Breast epithelium (tissue), 4 donors: ENCODE measurements at regions not wholly inside any gene's neighbourhood (a gene's known extent, or its start where the extent isn't known, plus 50 kb on each side); places are given as distances from the start of the nearest gene placed in this dataset.

Source experiments
- DNase-seq, 2 donors: peaks; one replicate each; pipeline ENCODE4 v3.0.0-alpha.2; 2019; ENCODE audit warnings: low spot score in 2 of 2
- H3K27ac ChIP-seq, 2 donors: fragments of 200-600 bp; sonication (generic) in 1 of 2; one replicate each; pipeline ENCODE4 v1.5.1; 2016 to 2019; ENCODE audit warnings: mild to moderate bottlenecking in 1 of 2
- H3K27me3 ChIP-seq, 2 donors: fragments of 200-600 bp; sonication (generic) in 1 of 2; one replicate each; pipeline versions ENCODE4 v1.5.1 to v1.6.0; 2017 to 2019; ENCODE audit warnings: control low read depth in 1 of 2, mild to moderate bottlenecking in 1 of 2
- H3K36me3 ChIP-seq: fragments of 200-600 bp; one replicate; pipeline ENCODE4 v1.5.1; 2019
- H3K4me1 ChIP-seq, 2 donors: fragments of 200-600 bp; sonication (generic); one replicate each; pipeline ENCODE4 v1.5.1; 2016 to 2019; ENCODE audit warnings: control low read depth in 1 of 2
- H3K4me3 ChIP-seq, 3 donors: fragments of 200-600 bp; sonication (generic); 1 replicate in 2 of 3; 2 replicates in 1 of 3; pipeline ENCODE4 v1.5.1; 2016 to 2019; ENCODE audit warnings: mild to moderate bottlenecking in 3 of 3, moderate library complexity in 2 of 3
- H3K9me3 ChIP-seq, 2 donors: fragments of 200-600 bp; sonication (generic) in 1 of 2; one replicate each; pipeline ENCODE4 v1.5.1; 2016 to 2019; ENCODE audit warnings: control low read depth in 1 of 2
- POLR2A ChIP-seq: fragments of 450-650 bp; IDR thresholded peaks from one replicate; pipeline ENCODE4 v1.6.1; 2016; ENCODE audit warnings: antibody characterized with exemption, mild to moderate bottlenecking, moderate library complexity
- POLR2AphosphoS5 ChIP-seq, 3 donors: sonication (generic); formaldehyde crosslinking; IDR thresholded peaks; one replicate each; pipeline ENCODE4 v1.6.1; 2017; ENCODE audit warnings: antibody characterized with exemption in 3 of 3
- intact Hi-C: fragments of 100-400 bp; cut with DNase I; formaldehyde crosslinking; loops from one replicate; pipeline ENCODE4 v1.15.1; 2023; ENCODE audit warnings: low total_unique reads
- TF ChIP-seq, protein P1 (sequence below), 3 donors: fragments of 450-650 bp; IDR thresholded peaks; one replicate each; pipeline ENCODE4 v1.5.1; 2016 to 2017; ENCODE audit warnings: antibody characterized with exemption in 3 of 3, mild to moderate bottlenecking in 3 of 3, moderate library complexity in 3 of 3

DNA sequence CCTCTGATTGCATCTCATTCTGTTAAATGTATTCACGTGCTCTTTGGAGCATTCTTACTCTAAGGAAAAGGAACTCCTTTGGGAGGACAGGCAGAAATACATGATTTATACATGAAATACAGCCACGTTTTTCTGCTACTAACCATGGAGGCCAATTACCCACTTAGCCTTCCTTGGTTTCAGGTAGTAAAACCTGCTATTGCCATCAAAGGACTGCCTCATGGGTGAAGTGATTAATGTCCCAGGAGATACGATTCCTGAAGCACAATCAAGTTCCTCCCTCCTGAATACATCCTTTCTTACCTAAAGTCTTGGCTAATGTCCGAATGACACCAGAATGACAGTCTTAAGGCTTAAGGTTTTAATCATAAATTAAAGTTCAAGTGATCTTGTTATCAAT lies 58.5 kb upstream of the PIK3CG start:
- intact Hi-C loops, result no loop called here
- Histone ChIP-seq H3K27ac (no peak overlapping the region), H3K9me3 (no peaks in the 10 kb centered on the region), H3K4me3 (no peak overlapping the region), H3K4me1 (no peaks in the 10 kb centered on the region), H3K27me3 (no peaks in the 10 kb centered on the region), H3K36me3 (no peaks in the 10 kb centered on the region)
- TF ChIP-seq POLR2AphosphoS5 (IDR thresholded peaks at IDR 0.05), result no peak
- TF ChIP-seq, protein P1, sequence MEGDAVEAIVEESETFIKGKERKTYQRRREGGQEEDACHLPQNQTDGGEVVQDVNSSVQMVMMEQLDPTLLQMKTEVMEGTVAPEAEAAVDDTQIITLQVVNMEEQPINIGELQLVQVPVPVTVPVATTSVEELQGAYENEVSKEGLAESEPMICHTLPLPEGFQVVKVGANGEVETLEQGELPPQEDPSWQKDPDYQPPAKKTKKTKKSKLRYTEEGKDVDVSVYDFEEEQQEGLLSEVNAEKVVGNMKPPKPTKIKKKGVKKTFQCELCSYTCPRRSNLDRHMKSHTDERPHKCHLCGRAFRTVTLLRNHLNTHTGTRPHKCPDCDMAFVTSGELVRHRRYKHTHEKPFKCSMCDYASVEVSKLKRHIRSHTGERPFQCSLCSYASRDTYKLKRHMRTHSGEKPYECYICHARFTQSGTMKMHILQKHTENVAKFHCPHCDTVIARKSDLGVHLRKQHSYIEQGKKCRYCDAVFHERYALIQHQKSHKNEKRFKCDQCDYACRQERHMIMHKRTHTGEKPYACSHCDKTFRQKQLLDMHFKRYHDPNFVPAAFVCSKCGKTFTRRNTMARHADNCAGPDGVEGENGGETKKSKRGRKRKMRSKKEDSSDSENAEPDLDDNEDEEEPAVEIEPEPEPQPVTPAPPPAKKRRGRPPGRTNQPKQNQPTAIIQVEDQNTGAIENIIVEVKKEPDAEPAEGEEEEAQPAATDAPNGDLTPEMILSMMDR (IDR thresholded peaks at IDR 0.05), result no peak
- no peak for TF ChIP-seq POLR2A
- no peak for DNase-seq

DNA sequence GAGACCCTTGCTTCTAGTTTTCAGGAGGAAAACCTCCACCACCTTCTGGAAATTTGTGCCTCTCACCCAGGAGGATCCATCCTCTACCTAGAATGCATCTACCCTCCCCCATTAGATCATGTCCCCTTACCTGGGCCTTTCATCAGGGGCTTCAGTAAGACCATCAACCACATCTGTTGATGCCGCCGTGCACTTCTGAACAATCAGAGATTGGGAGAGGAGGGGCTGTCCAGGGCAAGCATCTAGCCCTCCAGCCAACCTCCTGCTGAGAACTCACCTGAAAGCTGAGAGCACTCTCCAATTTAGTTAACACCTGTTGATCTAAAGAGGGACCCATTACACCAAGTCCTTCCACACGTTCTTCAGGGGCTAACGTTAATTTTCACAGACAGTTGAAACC lies 57.6 kb upstream of the PIK3CG start:
- Histone ChIP-seq H3K9me3 (no peaks in the 10 kb centered on the region), H3K4me3 (no peak overlapping the region), H3K27me3 (no peaks in the 10 kb centered on the region), H3K27ac (no peak overlapping the region), H3K36me3 (no peaks in the 10 kb centered on the region), H3K4me1 (no peaks in the 10 kb centered on the region)
- intact Hi-C loops, result no loop called here
- no peak for TF ChIP-seq POLR2AphosphoS5 (IDR thresholded peaks at IDR 0.05)
- no peak for TF ChIP-seq POLR2A
- TF ChIP-seq, protein P1 (IDR thresholded peaks at IDR 0.05), result no peak
- DNase-seq, result no peak

DNA sequence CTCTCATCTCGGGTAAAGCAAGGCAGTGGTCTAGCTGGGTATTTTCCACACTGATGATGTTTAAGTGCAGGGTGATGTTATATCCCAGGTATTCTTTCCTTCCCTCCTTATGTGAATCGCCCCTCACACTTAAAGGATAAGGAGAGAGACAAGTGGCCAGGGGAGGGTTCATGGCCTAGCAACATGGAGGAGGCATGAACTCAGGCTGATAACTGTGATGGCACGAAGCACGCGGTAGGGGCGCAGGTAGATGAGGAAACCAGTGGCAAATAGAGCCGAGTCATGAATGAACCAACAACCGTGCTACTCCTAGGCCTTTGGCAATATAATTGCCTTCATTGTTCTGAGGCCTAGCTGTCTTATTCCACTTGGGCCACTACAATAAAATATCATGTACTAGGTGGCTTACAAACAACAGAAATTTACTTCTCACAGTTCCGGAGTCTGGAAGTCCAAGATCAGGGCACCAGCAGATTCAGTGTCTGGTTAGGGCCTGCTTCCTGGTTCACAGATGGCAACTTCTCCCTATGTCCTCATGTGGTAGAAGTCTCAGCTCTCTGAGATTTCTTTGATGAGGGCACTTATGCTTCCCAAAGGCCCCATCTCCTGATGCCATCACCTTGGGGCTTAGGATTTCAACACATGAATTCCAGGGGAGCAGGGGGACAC lies 56.0 kb upstream of the PIK3CG start:
- Histone ChIP-seq H3K9me3 (no peaks in the 10 kb centered on the region), H3K36me3 (no peaks in the 10 kb centered on the region), H3K4me1 (no peaks in the 10 kb centered on the region), H3K4me3 (no peak overlapping the region), H3K27ac (no peak overlapping the region), H3K27me3 (no peaks in the 10 kb centered on the region)
- DNase-seq, result no peak
- TF ChIP-seq, protein P1 (IDR thresholded peaks at IDR 0.05), result no peak
- no peak for TF ChIP-seq POLR2AphosphoS5 (IDR thresholded peaks at IDR 0.05)
- no peak for TF ChIP-seq POLR2A
- intact Hi-C loops, result no loop called here

DNA sequence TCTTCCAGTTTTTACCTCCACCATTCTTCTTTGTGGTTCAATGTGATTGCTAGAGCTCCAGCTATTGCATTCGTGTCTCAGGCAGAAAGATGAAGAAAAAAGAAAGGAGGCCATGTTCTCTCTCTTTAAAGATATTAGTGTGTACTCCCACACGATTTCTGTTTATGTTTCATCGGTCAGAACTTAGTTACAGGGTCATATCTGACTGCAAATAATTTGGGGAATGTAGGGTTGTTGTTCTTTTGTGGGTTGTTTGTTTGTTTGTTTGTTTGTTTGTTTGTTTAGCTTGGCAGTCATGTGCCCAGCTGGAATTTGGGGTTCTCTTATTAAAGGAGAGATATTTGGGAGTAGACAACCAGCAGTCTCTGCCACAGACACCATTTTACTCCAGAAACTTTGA lies 53.6 kb upstream of the PIK3CG start:
- Histone ChIP-seq H3K27me3 (no peaks in the 10 kb centered on the region), H3K4me1 (no peaks in the 10 kb centered on the region), H3K36me3 (no peaks in the 10 kb centered on the region), H3K4me3 (no peak overlapping the region), H3K27ac (no peak overlapping the region), H3K9me3 (no peaks in the 10 kb centered on the region)
- DNase-seq, result no peak
- intact Hi-C loops, result no loop called here
- TF ChIP-seq, protein P1 (IDR thresholded peaks at IDR 0.05), result no peak
- TF ChIP-seq POLR2AphosphoS5 (IDR thresholded peaks at IDR 0.05) (no peak), POLR2A (no peak)

DNA sequence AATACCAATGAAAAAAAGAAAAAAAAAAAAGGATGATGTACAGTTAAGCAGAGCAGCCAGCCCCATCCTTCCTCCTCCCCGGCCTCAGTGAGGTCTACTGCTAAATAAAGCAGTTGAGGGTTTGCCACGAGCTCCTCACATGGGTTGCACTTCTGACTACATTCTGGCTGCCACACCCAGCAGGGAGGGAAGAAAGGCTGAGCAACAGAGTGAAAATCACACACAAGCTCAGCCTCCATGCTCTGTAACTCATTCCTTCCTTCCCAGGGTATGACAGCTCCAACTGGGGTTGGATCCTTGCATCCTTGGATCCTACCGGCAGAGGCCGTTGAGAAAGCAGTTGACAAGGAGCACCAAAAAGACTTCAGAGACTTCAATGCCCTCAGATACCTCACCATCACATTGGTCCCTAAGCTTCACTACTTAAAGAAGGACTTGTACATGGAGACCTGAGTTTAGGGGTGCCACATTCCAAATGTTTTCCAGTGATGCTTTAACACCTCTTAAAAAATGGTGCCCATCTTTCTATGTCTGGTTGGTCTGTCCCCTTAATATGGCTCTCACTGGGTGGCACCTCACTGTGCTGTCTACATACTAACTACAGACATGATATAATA lies 52.9 kb upstream of the PIK3CG start:
- H3K27ac ChIP-seq, result no peak overlapping the region
- H3K9me3 ChIP-seq, result no peaks in the 10 kb centered on the region
- no peak for DNase-seq
- TF ChIP-seq, protein P1 (IDR thresholded peaks at IDR 0.05), result no peak
- H3K4me1 ChIP-seq, result no peaks in the 10 kb centered on the region
- no peaks in the 10 kb centered on the region for H3K36me3 ChIP-seq
- no peak overlapping the region for H3K4me3 ChIP-seq
- no peaks in the 10 kb centered on the region for H3K27me3 ChIP-seq
- intact Hi-C loops, result no loop called here
